IMR-90 (cell line): ENCODE measurements at regions not wholly inside any gene's neighbourhood (a gene's known extent, or its start where the extent isn't known, plus 50 kb on each side); places are given as distances from the start of the nearest gene placed in this dataset.
A peak's percentile ranks its signal among the peaks of the same experiment; 100 is the strongest.

Experiments
- ATAC-seq: fragments of 200-7000 bp; cut with Tn5 transposase; 2 replicates; pipeline ENCODE4 v1.9.1; 2020; ENCODE audit warnings: low read depth, mild to moderate bottlenecking, moderate library complexity
- BruUV-seq: library from RNA; stranded (reverse); fragments of 400-500 nt; replicated peaks from 2 replicates; lab custom pipeline; 2021; lab: Mats Ljungman, UMichigan
- CTCF ChIA-PET: fragments of 300-600 bp; formaldehyde crosslinking; extraction: SDS; loops from one replicate; lab custom pipeline; 2021; ENCODE audit warnings: antibody characterized with exemption; lab: Yijun Ruan, JAX
- POLR2A ChIA-PET: fragments of 300-600 bp; sonication (Branson Sonifier 250); formaldehyde crosslinking; loops from one replicate; lab custom pipeline; 2022; ENCODE audit warnings: antibody characterized with exemption; ENCODE audit not compliant: unreplicated experiment; lab: Charles Lee
- DNase-seq: peaks from one replicate; pipeline ENCODE4 v3.0.0; 2013
- H2AFZ ChIP-seq: replicated peaks from 2 replicates; pipeline ENCODE3; 2013; ENCODE audit warnings: low read length, mild to moderate bottlenecking; ENCODE audit not compliant: poor library complexity
- H2AK5ac ChIP-seq: 2 replicates; pipeline ENCODE4 v1.6.1; 2013; ENCODE audit warnings: low read depth, low read length, inconsistent platforms
- H2AK9ac ChIP-seq: replicated peaks from 2 replicates; pipeline ENCODE3; 2013; ENCODE audit warnings: mild to moderate bottlenecking, low read depth, low read length, moderate library complexity; ENCODE audit not compliant: poor library complexity
- H2BK120ac ChIP-seq: 2 replicates; pipeline ENCODE4 v1.6.1; 2013; ENCODE audit warnings: low read depth, low read length, inconsistent platforms
- H2BK15ac ChIP-seq: 3 replicates; pipeline ENCODE4 v1.6.1; 2013; ENCODE audit warnings: low read depth, low read length, inconsistent platforms
- H2BK20ac ChIP-seq: 2 replicates; pipeline ENCODE4 v1.6.1; 2013; ENCODE audit warnings: low read depth, mild to moderate bottlenecking, inconsistent platforms, low read length, moderate library complexity
- H2BK5ac ChIP-seq: 2 replicates; pipeline ENCODE4 v1.6.1; 2013; ENCODE audit warnings: mild to moderate bottlenecking, low read depth, low read length, inconsistent platforms; ENCODE audit not compliant: poor library complexity, severe bottlenecking
- H3K14ac ChIP-seq: replicated peaks from 2 replicates; pipeline ENCODE4 v1.6.1; 2013; ENCODE audit warnings: low read depth, low read length, inconsistent platforms
- H3K18ac ChIP-seq: 2 replicates; pipeline ENCODE4 v1.6.1; 2013; ENCODE audit warnings: low read depth, low read length, control low read depth
- H3K23ac ChIP-seq: 2 replicates; pipeline ENCODE4 v1.6.1; 2013; ENCODE audit warnings: low read depth, low read length, inconsistent platforms
- H3K27ac ChIP-seq: 2 replicates; pipeline ENCODE4 v1.5.1; 2013; ENCODE audit warnings: mild to moderate bottlenecking, control low read depth, low read length; ENCODE audit not compliant: insufficient read depth
- H3K27me3 ChIP-seq: 2 replicates; pipeline ENCODE4 v1.6.1; 2013; ENCODE audit warnings: low read length; ENCODE audit not compliant: control insufficient read depth, insufficient read depth
- H3K36me3 ChIP-seq: 2 replicates; pipeline ENCODE4 v1.6.1; 2013; ENCODE audit warnings: low read length, mixed read lengths; ENCODE audit not compliant: control insufficient read depth, insufficient read depth
- H3K4ac ChIP-seq: 2 replicates; pipeline ENCODE4 v1.6.1; 2013; ENCODE audit warnings: low read depth, low read length, inconsistent platforms
- H3K4me1 ChIP-seq: 2 replicates; pipeline ENCODE4 v1.6.1; 2013; ENCODE audit warnings: low read length, mixed read lengths; ENCODE audit not compliant: control insufficient read depth, insufficient read depth
- H3K4me2 ChIP-seq: 2 replicates; pipeline ENCODE4 v1.6.1; 2013; ENCODE audit warnings: low read depth, mild to moderate bottlenecking, control low read depth, low read length, moderate library complexity
- H3K4me3 ChIP-seq: 2 replicates; pipeline ENCODE4 v1.5.1; 2013; ENCODE audit warnings: low read depth, mild to moderate bottlenecking, control low read depth, low read length, moderate library complexity; ENCODE audit not compliant: insufficient read depth
- H3K56ac ChIP-seq: 2 replicates; pipeline ENCODE4 v1.6.1; 2013; ENCODE audit warnings: low read length, inconsistent platforms; ENCODE audit not compliant: insufficient read depth; ENCODE audit errors: extremely low read depth
- H3K79me1 ChIP-seq, 2 experiments: 2 replicates each; pipeline ENCODE4 v1.6.1; 2013; ENCODE audit warnings: low read length in 2 of 2, inconsistent platforms in 1 of 2, low read depth in 1 of 2
- H3K9ac ChIP-seq: 2 replicates; pipeline ENCODE4 v1.6.1; 2013; ENCODE audit warnings: low read depth, low read length, control low read depth
- H3K9me1 ChIP-seq: 2 replicates; pipeline ENCODE4 v1.6.1; 2013; ENCODE audit warnings: low read length, inconsistent platforms; ENCODE audit not compliant: insufficient read depth
- H3K9me3 ChIP-seq: 2 replicates; pipeline ENCODE4 v1.6.1; 2013; ENCODE audit warnings: low read length; ENCODE audit not compliant: control insufficient read depth, insufficient read depth
- H4K20me1 ChIP-seq: 2 replicates; pipeline ENCODE4 v1.6.1; 2013; ENCODE audit warnings: low read length, inconsistent platforms; ENCODE audit not compliant: insufficient read depth
- H4K5ac ChIP-seq: 2 replicates; pipeline ENCODE4 v1.6.1; 2013; ENCODE audit warnings: mild to moderate bottlenecking, low read depth, low read length, control low read depth
- H4K8ac ChIP-seq, 2 experiments: 2 replicates each; pipeline ENCODE4 v1.6.1; 2013; ENCODE audit warnings: low read depth in 2 of 2, low read length in 2 of 2, control low read depth in 1 of 2, inconsistent platforms in 1 of 2
- H4K91ac ChIP-seq: 2 replicates; pipeline ENCODE4 v1.6.1; 2013; ENCODE audit warnings: low read depth, low read length, inconsistent platforms; ENCODE audit not compliant: insufficient read depth
- BHLHE40 ChIP-seq: fragments of 150-350 bp; IDR thresholded peaks from 2 replicates; pipeline ENCODE4 v1.6.1; 2016; ENCODE audit warnings: mild to moderate bottlenecking, low read depth, low read length
- CEBPB ChIP-seq: IDR thresholded peaks from 2 replicates; pipeline ENCODE4 v1.6.1; 2012; ENCODE audit warnings: low read depth, low read length, improper control_type of control experiment
- CHD1 ChIP-seq: IDR thresholded peaks from 2 replicates; pipeline ENCODE4 v1.6.1; 2012; ENCODE audit warnings: low read depth, low read length, improper control_type of control experiment
- CTCF ChIP-seq: conservative IDR thresholded peaks from 2 replicates; pipeline ENCODE4 v1.5.1; 2012; ENCODE audit warnings: mild to moderate bottlenecking, low read depth, low read length, improper control_type of control experiment
- ELK1 ChIP-seq: fragments of 150-350 bp; IDR thresholded peaks from 2 replicates; pipeline ENCODE4 v1.6.1; 2016; ENCODE audit warnings: low read depth, mild to moderate bottlenecking, low read length, moderate library complexity, borderline replicate concordance
- MAFK ChIP-seq: IDR thresholded peaks from 2 replicates; pipeline ENCODE4 v1.6.1; 2012; ENCODE audit warnings: low read depth, low read length, improper control_type of control experiment
- NFE2L2 ChIP-seq: fragments of 150-350 bp; IDR thresholded peaks from 2 replicates; pipeline ENCODE4 v1.6.1; 2016; ENCODE audit warnings: low read depth, mild to moderate bottlenecking, low read length
- POLR2A ChIP-seq: IDR thresholded peaks from 2 replicates; pipeline ENCODE4 v1.6.1; 2012; ENCODE audit warnings: mild to moderate bottlenecking, low read depth, low read length
- RCOR1 ChIP-seq: IDR thresholded peaks from 2 replicates; pipeline ENCODE4 v1.6.1; 2012; ENCODE audit warnings: mild to moderate bottlenecking, low read length, improper control_type of control experiment; ENCODE audit not compliant: insufficient replicate concordance
- RFX5 ChIP-seq: IDR thresholded peaks from 2 replicates; pipeline ENCODE4 v1.8.0; 2012; ENCODE audit warnings: low read depth, mild to moderate bottlenecking, low read length, moderate library complexity
- USF2 ChIP-seq: fragments of 150-350 bp; IDR thresholded peaks from 2 replicates; pipeline ENCODE4 v1.6.1; 2017; ENCODE audit warnings: mild to moderate bottlenecking, antibody characterized with exemption, low read length, low read depth
- WGBS, 2 experiments: methylation state at CpG; one replicate each; pipeline versions ENCODE4 v1.1.5 to v1.1.7; 2013; ENCODE audit warnings: missing lambda C conversion rate in 2 of 2; ENCODE audit not compliant: insufficient read length in 1 of 2; ENCODE audit errors: extremely low coverage in 2 of 2; 5-methylcytosine and 5-hydroxymethylcytosine counted together
- dilution Hi-C: fragments of 300-500 bp; cut with HindIII; formaldehyde crosslinking; loops from one replicate; pipeline ENCODE4 v1.14.3; 2018; ENCODE audit warnings: low sequenced_read_pairs; ENCODE audit not compliant: unreplicated experiment
- in situ Hi-C: fragments of 300-500 bp; cut with MboI; formaldehyde crosslinking; loops from 3 replicates; pipeline ENCODE4 v1.14.3; 2019; ENCODE audit warnings: low sequenced_read_pairs, inconsistent platforms, mixed read lengths
- intact Hi-C: fragments of 100-400 bp; cut with micrococcal nuclease; formaldehyde crosslinking; loops from 2 replicates; pipeline ENCODE4 v1.10.0; 2022

- DNase-seq (peak; percentile 70), ATAC-seq (no peak)
- no peak overlapping the region for H4K91ac ChIP-seq
- H3K23ac ChIP-seq: no peak overlapping the region
- no peak overlapping the region for H3K14ac ChIP-seq
- no peak overlapping the region for H2BK5ac ChIP-seq
- BruUV-seq: no TSS peak
- H3K36me3 ChIP-seq: no peaks in the 10 kb centered on the region
- peak overlapping the region; percentile 52 for H3K4ac ChIP-seq
- in situ Hi-C loops: no loop called here
- TF ChIP-seq CEBPB (no peak), CTCF (no peak), NFE2L2 (no peak), POLR2A (no peak), USF2 (no peak), BHLHE40 (no peak), MAFK (no peak), CHD1 (no peak), ELK1 (no peak), RCOR1 (no peak), RFX5 (no peak)
- H2AK9ac ChIP-seq: no peak overlapping the region
- ChIA-PET POLR2A (interaction anchor here (0.6 kb wide), 1 partner anchor 44 kb away, joined by 4 read pairs; no protein-coding TSS in a partner anchor), CTCF (no interaction called here)
- no peak overlapping the region for H3K56ac ChIP-seq
- peak overlapping the region; percentile 21; the same call in 1 of the 2 replicates for H3K4me2 ChIP-seq
- peak overlapping the region; percentile 74 for H4K5ac ChIP-seq
- peak overlapping the region; percentile 6; the same call in 1 of the 2 replicates for H2BK20ac ChIP-seq
- H3K4me1 ChIP-seq: peaks cover 16% of the 10 kb centered on the region
- WGBS, 2 experiments: 80% methylated on average over 1 of the region's 5 CpGs; no CpG with 5 or more reads in 1 of the 2 experiments
- peak overlapping the region; percentile 64; the same call in 1 of the 2 replicates for H2AK5ac ChIP-seq
- H4K8ac ChIP-seq: peak overlapping the region; percentile 9 to 49; a peak in 2 of 4 replicates
- H2AFZ ChIP-seq: no peak overlapping the region
- peak overlapping the region; percentile 79; the same call in 1 of the 2 replicates for H2BK120ac ChIP-seq
- H3K27ac ChIP-seq: no peak overlapping the region
- dilution Hi-C loops: no loop called here
- no peaks in the 10 kb centered on the region for H3K9me3 ChIP-seq
- intact Hi-C loops: loop anchor here (5.0 kb wide), 1 partner anchor 53 kb away; the partner anchor contains the start of gene UGP2
- H4K20me1 ChIP-seq: no peaks in the 10 kb centered on the region
- no peaks in the 10 kb centered on the region for H3K79me1 ChIP-seq
- peak overlapping the region; percentile 79; the same call in 1 of the 2 replicates for H3K18ac ChIP-seq
- H3K27me3 ChIP-seq: no peaks in the 10 kb centered on the region
- peaks cover 12% of the 10 kb centered on the region for H3K9me1 ChIP-seq
- H2BK15ac ChIP-seq: peak overlapping the region; percentile 72; the same call in 2 of the 3 replicates
- no peak overlapping the region for H3K9ac ChIP-seq
- H3K4me3 ChIP-seq: no peak overlapping the region
These were observed 52.2 kb upstream of the UGP2 start for GRCh38 chr2:63789338-63790020.
